Colonic mucosa (tissue), 4 donors: ENCODE measurements at regions not wholly inside any gene's neighbourhood (a gene's known extent, or its start where the extent isn't known, plus 50 kb on each side); places are given as distances from the start of the nearest gene placed in this dataset.
"Not testable (repeated sequence)": the region's sequence is repeated elsewhere in the genome, so short reads cannot be mapped to it uniquely, and the experiment has no call there.

Source experiments
- DNase-seq: peaks from one replicate; pipeline ENCODE4 v3.0.0-alpha.2; 2020
- H3K27ac ChIP-seq: fragments of 200-600 bp; one replicate; pipeline ENCODE4 v1.8.0; 2021
- H3K27me3 ChIP-seq: fragments of 200-600 bp; one replicate; pipeline ENCODE4 v1.8.0; 2021
- H3K36me3 ChIP-seq: fragments of 200-600 bp; one replicate; pipeline ENCODE4 v1.8.0; 2021
- H3K4me1 ChIP-seq: fragments of 200-600 bp; one replicate; pipeline ENCODE4 v1.8.0; 2021; ENCODE audit warnings: mild to moderate bottlenecking
- H3K4me3 ChIP-seq: fragments of 200-600 bp; one replicate; pipeline ENCODE4 v1.8.0; 2021
- H3K9ac ChIP-seq, 2 donors: one replicate each; pipeline ENCODE4 v1.7.0; 2013; ENCODE audit warnings: control low read depth in 2 of 2, low read depth in 2 of 2, low read length in 2 of 2
- H3K9me3 ChIP-seq: fragments of 200-600 bp; one replicate; pipeline ENCODE4 v1.8.0; 2021
- intact Hi-C: fragments of 100-400 bp; cut with DNase I; formaldehyde crosslinking; loops from one replicate; pipeline ENCODE4 v1.14.1; 2022
- TF ChIP-seq, protein P1 (sequence below): fragments of 200-600 bp; IDR thresholded peaks from one replicate; pipeline ENCODE4 v1.8.0; 2022; ENCODE audit warnings: antibody characterized with exemption, mild to moderate bottlenecking
- donor health status: healthy.
- donor health status: DM: no; HTN: no; CAD: no.
- donor health status: DM: no; HTN: no; CAD: no.

DNA sequence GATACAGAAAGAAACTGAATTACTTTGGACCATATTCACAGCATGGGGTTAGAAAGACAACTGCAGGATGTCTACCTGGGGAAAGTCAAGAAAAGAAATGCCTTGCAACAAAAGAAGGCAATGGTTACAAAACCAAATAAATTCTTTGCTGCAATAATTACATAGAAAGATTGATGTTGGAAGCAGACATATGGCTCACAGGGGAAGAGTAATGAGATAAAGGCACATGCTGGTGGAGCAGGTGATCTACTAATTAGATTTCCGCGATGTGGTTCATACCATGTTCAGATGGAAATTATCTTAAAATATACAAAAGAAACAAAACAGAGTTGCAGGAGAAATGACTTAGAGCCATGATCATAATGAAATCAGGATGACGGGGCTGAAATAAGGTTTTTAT is 718.8 kb upstream of the PKDCC start:
- H3K27ac ChIP-seq, result no peak overlapping the region
- H3K36me3 ChIP-seq, result no peaks in the 10 kb centered on the region
- intact Hi-C loops, result no loop called here
- no peaks in the 10 kb centered on the region for H3K27me3 ChIP-seq
- TF ChIP-seq, protein P1, sequence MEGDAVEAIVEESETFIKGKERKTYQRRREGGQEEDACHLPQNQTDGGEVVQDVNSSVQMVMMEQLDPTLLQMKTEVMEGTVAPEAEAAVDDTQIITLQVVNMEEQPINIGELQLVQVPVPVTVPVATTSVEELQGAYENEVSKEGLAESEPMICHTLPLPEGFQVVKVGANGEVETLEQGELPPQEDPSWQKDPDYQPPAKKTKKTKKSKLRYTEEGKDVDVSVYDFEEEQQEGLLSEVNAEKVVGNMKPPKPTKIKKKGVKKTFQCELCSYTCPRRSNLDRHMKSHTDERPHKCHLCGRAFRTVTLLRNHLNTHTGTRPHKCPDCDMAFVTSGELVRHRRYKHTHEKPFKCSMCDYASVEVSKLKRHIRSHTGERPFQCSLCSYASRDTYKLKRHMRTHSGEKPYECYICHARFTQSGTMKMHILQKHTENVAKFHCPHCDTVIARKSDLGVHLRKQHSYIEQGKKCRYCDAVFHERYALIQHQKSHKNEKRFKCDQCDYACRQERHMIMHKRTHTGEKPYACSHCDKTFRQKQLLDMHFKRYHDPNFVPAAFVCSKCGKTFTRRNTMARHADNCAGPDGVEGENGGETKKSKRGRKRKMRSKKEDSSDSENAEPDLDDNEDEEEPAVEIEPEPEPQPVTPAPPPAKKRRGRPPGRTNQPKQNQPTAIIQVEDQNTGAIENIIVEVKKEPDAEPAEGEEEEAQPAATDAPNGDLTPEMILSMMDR, result no peak
- H3K4me3 ChIP-seq, result no peak overlapping the region
- no peak overlapping the region for H3K9ac ChIP-seq
- no peaks in the 10 kb centered on the region for H3K4me1 ChIP-seq
- no peak for DNase-seq
- no peaks in the 10 kb centered on the region for H3K9me3 ChIP-seq

DNA sequence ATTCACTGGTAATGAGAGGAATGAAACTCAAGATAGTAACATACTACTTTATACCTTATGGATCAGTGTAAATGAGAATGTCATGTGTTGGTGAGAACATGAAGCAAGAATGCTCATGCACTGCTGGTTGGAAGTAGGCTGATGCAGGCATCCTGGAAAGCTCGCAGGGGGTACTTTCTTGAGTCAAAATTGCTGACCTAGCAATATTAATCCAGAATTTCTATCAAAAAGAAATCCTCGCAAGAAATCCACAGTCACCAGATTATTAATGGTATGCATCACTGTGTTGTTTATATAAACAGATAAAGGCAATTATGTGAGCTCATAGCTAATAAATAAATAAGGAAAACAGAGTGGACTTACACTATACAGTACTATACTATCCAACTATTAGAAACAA is 713.7 kb upstream of the PKDCC start:
- no peaks in the 10 kb centered on the region for H3K36me3 ChIP-seq
- TF ChIP-seq, protein P1, result no peak
- no peak overlapping the region for H3K27ac ChIP-seq
- DNase-seq, result no peak
- H3K9me3 ChIP-seq, result no peaks in the 10 kb centered on the region
- no peak overlapping the region for H3K9ac ChIP-seq
- no peaks in the 10 kb centered on the region for H3K4me1 ChIP-seq
- H3K27me3 ChIP-seq, result no peaks in the 10 kb centered on the region
- intact Hi-C loops, result no loop called here
- no peak overlapping the region for H3K4me3 ChIP-seq

- H3K36me3 ChIP-seq, H3K9ac ChIP-seq, H3K9me3 ChIP-seq, DNase-seq, intact Hi-C loops, H3K27ac ChIP-seq, H3K4me1 ChIP-seq, H3K4me3 ChIP-seq, H3K27me3 ChIP-seq: not testable (repeated sequence)
These were observed 712.2 kb upstream of the PKDCC start for GRCh38 chr2:41335573-41335972.

DNA sequence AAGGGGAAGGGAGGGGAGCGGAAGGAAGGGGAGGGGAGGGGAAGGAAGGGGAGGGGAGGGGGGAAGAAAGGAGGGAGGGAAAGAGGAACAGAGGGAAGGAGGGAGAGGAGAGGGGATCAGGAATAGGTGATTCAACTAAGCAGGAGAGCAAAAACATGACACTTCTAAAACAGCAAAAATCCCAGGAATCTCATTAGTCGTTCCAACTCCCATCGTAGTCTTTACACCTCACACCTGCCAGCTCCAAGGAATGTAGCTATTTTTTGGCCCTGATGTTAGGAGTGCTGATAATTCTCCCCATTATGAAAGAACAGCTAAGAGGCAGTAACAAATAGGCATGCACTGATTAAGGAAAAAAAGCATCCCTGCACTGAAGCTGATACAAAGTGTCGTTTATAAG is 709.9 kb upstream of the PKDCC start:
- intact Hi-C loops, result no loop called here
- Histone ChIP-seq H3K27ac (no peak overlapping the region), H3K27me3 (no peaks in the 10 kb centered on the region), H3K9ac (no peak overlapping the region), H3K9me3 (no peaks in the 10 kb centered on the region), H3K4me1 (no peaks in the 10 kb centered on the region), H3K36me3 (no peaks in the 10 kb centered on the region), H3K4me3 (no peak overlapping the region)
- DNase-seq, result no peak
- TF ChIP-seq, protein P1, result no peak

DNA sequence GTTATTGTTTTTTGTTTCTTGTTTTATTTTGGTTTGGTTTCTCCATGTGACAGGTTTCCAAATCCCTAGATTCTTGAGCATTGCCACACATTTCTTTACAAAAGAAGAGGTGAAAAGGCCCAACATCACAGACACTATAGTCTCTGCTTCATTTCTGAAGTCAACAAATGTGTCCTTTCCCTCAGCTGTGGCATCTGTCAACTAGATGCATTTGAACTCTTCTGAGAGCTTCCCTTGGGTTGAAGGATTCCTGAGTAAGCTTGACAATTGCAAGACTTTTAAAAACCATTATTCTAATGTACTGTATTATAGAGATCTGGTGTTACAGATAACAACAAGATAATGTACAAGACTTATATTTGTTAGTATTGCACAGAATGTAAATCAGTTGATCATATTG is 703.3 kb upstream of the PKDCC start:
- intact Hi-C loops, result no loop called here
- TF ChIP-seq, protein P1, result no peak
- Histone ChIP-seq H3K27ac (no peak overlapping the region), H3K4me1 (no peaks in the 10 kb centered on the region), H3K4me3 (no peak overlapping the region), H3K9me3 (no peaks in the 10 kb centered on the region), H3K27me3 (no peaks in the 10 kb centered on the region), H3K36me3 (no peaks in the 10 kb centered on the region), H3K9ac (no peak overlapping the region)
- no peak for DNase-seq

GRCh38 chr2:41353060-41353459 is 694.8 kb upstream of the PKDCC start:
- Histone ChIP-seq H3K9ac (no peak overlapping the region), H3K27ac (no peak overlapping the region), H3K4me1 (no peaks in the 10 kb centered on the region), H3K9me3 (no peaks in the 10 kb centered on the region), H3K36me3 (no peaks in the 10 kb centered on the region), H3K27me3 (no peaks in the 10 kb centered on the region), H3K4me3 (no peak overlapping the region)
- TF ChIP-seq, protein P1, result no peak
- DNase-seq, result no peak
- intact Hi-C loops, result no loop called here
